H1 (cell line): ENCODE measurements at regions not wholly inside any gene's neighbourhood (a gene's known extent, or its start where the extent isn't known, plus 50 kb on each side); places are given as distances from the start of the nearest gene placed in this dataset.

Experiments used
- KDM1A ChIP-seq: fragments of 200-600, 300-600 bp; sonication (generic); IDR thresholded peaks from 2 replicates; pipeline ENCODE4 v1.7.1; 2016; ENCODE audit warnings: mild to moderate bottlenecking, low read length, borderline replicate concordance
- MAFK ChIP-seq: IDR thresholded peaks from 2 replicates; pipeline ENCODE4 v1.6.1; 2012; ENCODE audit warnings: low read depth, mild to moderate bottlenecking, improper control_type of control experiment, low read length
- SIN3A ChIP-seq, 2 experiments: IDR thresholded peaks in 1 of 2; conservative IDR thresholded peaks in 1 of 2; 2 replicates each; pipeline ENCODE4 v1.6.1; 2011 to 2012; ENCODE audit warnings: low read length in 2 of 2, improper control_type of control experiment in 1 of 2, low read depth in 1 of 2, mild to moderate bottlenecking in 1 of 2
- SP4 ChIP-seq: IDR thresholded peaks from 2 replicates; pipeline ENCODE4 v1.6.1; 2012; ENCODE audit warnings: low read length, inconsistent platforms

- TF ChIP-seq SIN3A (conservative IDR thresholded peaks at IDR 0.05 in 1 of 2, IDR thresholded peaks at IDR 0.05 in 1 of 2; ENCODE audit: low read depth in 1 of 2, low read length in 2 of 2) (no peak), MAFK (no peak), KDM1A (no peak), SP4 (no peak)
Measured at GRCh38 chr7:113784316-113784715, 134.5 kb downstream of the PPP1R3A start (continued).
